NCI-H345 (cell line): ENCODE measurements at regions not wholly inside any gene's neighbourhood (a gene's known extent, or its start where the extent isn't known, plus 50 kb on each side); places are given as distances from the start of the nearest gene placed in this dataset.

Experiments used
- DNase-seq: peaks from one replicate; lab custom pipeline; 2025; lab: John Stamatoyannopoulos, UW

DNA sequence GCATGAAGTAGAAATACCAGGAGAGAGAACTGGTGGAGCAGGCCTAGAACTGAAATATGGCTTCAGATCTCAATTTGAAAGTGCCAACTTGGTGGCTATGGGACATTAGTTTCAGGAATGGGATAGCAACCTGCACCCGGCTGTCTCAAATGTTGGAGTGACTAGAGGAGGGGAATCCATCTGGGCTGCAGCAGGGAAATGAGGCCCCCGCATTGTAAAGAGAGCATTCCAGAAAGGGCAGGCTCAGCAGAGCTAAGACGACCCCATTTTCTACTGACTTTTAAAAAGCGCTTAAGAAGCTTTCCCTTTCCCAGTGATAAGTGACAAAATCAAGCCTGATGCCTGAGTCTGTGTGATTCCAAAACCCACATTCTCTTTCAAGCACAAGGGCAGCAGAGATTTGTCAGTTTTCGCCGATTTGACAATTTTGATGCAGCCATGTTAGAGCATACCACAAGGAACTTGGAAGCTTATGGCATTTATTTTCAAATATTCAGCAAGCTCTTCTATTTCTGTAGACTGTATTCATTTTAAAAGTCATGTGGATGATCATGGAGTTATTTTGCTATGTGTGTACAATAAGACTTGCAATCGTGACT lies 119.8 kb upstream of the ARHGAP28 start:
- no peak for DNase-seq

DNA sequence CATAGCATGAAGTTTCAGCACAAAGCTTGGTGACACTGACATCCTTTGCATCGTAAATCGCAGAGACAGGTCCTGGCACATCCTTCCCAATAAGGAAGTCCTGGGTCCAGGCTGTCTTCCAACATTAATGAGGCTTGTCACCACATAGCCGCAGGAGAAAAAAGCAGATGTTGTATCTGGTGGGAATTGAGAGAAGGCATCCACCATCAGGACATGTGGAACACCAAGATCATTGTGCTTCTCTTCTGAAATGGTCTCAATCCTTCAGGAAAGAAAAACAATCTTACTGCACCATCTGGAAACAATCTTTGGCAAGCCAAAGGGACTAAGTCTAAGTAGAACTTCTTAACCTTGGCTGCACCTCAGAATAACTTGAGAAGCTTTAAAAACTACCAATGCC lies 119.0 kb upstream of the ARHGAP28 start:
- no peak for DNase-seq

DNA sequence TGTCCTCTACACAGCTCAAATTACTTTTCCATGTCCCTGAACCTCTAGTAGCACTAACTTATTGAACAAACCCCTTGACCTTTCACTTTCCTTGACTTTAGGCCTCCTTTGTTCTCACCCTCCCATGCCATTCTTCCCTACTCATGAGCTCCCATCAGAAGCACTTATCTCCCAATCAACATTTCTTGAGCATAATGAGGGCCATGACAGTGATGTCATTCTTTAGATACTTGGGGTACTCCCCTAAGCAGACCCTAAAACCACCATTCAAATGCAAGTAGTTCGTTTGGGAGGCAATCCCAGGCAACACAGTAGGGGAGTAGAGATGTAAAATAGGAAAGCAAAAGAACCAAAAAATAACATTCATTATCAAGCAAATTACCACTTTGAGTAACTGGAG lies 115.9 kb upstream of the ARHGAP28 start:
- DNase-seq: no peak

DNA sequence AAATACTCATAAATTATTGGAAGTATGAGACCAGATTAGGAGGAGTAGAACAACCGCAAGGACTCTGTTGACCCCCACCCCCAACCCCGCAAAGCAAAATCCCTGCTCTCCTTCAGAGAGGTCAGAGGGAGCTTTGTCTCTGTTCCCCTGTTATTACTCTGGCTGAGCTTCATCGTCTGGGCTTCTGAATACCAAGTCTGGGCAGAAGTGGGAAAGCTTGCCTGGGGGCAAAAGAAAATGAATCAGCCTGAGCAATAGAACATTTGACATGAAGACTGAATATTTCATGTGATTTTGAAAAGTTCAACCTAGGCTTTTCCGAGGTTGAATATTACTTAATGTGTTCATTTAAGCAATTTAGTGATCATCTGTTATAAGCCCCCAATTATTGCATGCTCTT lies 114.6 kb upstream of the ARHGAP28 start:
- no peak for DNase-seq

GRCh38 chr18:6616981-6617380 lies 112.5 kb upstream of the ARHGAP28 start:
- DNase-seq: no peak

GRCh38 chr18:6621437-6621836 lies 108.1 kb upstream of the ARHGAP28 start:
- no peak for DNase-seq

- DNase-seq: no peak
Observed at GRCh38 chr18:6623278-6623677, 106.2 kb upstream of the ARHGAP28 start.

DNA sequence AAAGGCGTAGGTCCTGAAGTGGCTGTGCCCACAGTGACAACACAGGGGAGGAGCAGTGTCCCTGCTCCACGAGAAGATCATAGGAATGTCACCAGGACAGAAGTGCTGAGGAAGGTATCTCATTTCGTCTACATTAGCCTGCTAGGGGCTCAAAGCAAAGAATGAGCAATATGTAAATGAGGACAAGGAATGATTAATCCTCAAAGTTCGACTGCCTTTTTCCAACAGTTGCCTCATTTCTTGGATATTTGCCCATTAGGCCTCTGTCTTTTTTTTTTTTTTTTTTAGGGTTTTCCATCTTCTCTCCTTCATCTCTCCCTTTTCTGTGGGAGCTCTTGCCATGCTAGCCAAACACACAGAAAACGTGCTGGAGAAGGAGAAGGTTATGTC lies 105.2 kb upstream of the ARHGAP28 start:
- no peak for DNase-seq

GRCh38 chr18:6624661-6625311 lies 104.7 kb upstream of the ARHGAP28 start:
- DNase-seq: no peak

DNA sequence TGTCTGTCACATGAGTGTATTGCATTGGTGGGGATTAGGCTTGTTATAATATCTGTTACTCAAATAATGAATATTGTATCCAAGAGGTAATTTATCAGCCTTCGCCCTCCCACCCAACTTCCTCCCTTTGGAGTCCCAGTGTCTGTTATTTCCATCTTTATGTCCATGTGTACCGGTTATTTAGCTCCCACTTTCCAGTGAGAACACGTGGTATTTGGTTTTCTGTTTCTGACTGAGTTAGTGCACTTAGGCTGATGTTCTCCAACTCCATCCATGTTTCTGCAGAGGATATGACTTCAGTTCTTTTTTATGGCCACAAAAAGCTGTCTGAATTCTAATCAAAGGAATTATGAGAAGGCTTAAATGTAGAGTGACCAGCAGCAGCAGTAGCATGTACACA lies 104.0 kb upstream of the ARHGAP28 start:
- no peak for DNase-seq

DNA sequence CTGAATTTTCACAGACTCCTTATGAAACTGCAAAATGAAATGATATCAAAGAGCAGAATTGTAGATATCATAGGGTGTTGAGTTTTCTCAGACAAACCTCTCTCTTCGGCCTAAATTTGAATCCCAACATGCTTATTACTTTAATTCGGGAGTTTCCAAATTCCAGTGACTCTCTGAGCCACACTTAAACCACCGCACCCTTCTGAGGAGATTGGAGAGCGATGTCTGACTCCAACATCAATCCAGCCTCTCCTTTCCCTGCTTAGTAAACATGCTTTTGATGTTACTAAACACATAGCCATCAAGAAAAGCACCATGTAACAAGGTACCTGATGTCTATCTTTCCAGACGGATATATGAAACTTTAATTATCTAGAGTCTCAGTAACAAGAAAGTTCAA lies 103.1 kb upstream of the ARHGAP28 start:
- DNase-seq: no peak

- no peak for DNase-seq
Observed at GRCh38 chr18:6627645-6628044, 101.9 kb upstream of the ARHGAP28 start.

GRCh38 chr18:6628187-6628586 lies 101.3 kb upstream of the ARHGAP28 start:
- DNase-seq: no peak

DNA sequence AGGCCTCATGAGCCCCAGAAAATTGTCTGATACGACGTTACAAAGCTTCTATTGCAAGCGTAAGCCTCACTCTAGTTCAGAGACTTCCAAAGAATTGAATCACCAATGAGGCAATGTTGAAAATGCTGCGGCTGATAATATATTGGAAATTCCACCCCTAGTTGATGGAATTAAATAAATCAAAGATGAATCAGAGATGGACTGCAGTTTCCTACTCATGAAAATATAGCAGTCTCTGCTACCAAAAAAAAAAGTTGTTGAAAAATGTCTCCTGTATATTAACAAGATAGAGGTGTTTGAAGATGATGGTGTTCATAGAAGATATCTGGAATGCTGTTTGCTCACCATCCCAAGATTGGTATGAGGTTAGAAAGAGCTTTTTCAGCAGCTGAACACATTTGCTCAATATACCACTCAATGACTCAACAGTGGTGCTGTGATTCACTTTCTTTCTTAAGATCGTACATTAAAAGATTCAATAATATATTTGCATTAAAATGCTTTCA lies 99.8 kb upstream of the ARHGAP28 start:
- DNase-seq: no peak

- peak; percentile 82 for DNase-seq
Observed at GRCh38 chr18:6633310-6633709, 96.2 kb upstream of the ARHGAP28 start.

- DNase-seq: no peak
Observed at GRCh38 chr18:6636091-6636490, 93.4 kb upstream of the ARHGAP28 start.

DNA sequence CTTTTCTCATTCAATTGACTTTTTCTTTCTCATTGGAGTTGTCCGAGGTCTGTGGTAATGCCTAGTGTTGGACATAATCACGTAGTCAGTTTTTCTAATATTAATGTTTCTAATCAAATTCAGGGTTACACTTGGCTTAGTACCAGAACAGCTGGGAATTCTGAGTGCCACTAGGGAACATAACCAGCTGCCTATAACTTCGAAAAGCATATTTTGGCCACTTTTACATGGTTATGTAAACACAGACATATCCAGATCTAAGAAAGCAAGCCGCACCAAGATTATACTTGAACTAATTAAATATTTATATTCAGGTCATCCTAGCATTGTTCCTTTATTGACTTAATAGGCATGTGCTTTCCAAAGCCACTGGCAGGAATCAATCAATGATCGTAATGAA lies 91.1 kb upstream of the ARHGAP28 start:
- DNase-seq: no peak

- DNase-seq: no peak
Observed at GRCh38 chr18:6639305-6639704, 90.2 kb upstream of the ARHGAP28 start.

DNA sequence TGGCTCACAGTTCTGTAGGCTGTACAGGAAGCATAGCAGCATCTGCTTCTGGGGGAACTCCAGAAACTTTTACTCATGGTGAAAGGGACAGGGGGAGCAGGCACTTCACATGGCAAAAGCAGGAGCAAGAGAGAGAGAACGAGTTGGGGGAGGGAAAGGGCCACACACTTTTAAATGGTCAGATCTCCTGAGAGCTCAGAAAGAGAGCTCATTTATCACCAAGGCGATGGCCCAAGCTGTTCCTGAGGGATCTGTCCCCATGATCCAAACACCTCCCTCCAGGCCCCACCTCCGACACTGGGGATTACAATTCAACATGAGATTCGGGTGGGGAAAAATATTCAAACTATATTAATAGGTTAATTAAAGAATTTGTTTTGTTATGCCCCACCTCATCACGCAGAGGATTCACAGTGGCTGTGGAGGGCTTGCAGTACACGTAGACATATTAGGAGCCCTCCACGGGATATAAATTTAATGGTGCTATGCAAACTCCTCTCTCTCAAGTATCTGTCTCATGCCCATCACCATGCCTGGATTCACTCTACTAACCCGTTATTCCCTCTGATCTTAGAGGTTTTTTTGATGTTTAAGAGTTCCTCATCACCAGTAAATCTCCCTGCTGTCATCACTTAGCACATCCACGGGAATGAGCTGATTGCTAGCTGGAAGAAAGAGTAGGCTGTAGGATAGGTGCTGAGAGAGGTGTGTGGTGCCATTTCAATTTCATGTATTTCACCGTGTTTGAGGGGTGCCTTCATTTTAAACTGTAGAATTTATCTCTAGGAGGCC lies 84.5 kb upstream of the ARHGAP28 start:
- DNase-seq: no peak

DNA sequence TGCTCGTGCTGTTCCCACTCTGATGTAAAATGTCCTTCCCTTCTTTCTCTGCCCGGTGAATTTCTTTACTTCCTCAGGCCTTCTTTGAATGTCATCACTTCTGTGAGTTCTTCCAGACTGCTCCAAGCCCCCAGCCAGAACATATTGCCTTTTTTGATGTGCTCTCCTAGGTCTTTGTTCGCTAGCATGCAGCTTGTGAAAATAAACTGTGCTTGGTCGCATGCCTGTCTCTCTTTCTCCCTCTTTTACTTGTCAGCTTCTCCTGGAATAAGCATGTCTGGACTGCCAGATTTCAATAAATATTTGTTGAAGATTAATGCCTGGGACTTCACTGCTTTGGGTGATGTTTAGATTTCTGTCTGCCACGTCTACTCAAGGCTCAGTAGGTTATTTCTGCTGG lies 82.7 kb upstream of the ARHGAP28 start:
- no peak for DNase-seq

DNA sequence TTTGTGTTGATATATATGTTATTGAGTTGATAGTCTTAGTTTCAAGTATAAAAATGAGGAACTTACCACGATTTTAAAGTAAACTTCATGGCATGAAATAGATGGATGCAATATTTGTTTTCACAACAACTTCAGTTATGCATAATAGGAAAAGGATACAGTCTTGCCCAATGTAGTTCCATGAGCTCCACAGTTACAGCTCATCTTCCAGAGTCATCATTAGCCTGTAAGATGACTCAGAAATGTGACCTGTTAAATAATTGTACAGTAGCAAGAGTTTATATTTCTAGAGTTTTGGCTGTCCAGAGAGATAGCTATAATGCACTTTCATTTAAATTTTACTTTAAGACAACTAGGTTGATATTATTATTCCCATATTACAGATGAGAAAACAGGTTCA lies 80.9 kb upstream of the ARHGAP28 start:
- no peak for DNase-seq

DNA sequence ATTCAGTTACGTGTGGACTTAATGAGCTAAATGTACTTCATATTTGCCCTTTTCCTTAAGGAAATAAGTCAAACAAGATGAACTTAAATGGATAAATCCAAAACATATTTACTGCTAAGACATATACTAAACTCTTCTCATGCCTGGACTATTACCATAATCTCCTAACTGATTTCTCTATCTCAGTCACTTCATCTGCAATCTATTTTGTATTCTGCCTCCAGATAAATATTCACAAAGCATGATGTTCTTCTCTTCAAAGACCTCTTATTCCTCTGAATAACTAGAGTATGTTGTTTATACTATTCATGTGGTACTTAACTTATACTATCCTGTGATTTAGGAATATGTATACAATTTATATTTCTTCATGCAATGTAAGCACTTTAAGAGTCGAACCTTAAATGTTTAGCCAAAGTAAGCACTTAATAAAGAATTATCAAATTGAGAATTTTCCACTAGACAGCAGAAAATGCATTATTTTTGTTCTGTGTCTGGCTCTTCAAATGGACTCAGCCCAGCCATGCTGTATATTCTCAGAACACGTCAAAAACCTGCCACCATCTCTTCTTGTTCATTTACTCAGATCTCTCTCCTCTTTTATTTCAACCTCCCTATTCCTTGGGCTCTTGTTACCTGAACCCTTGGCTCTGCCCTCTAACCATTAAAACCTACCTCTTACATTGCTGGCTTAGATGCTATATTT lies 79.9 kb upstream of the ARHGAP28 start:
- DNase-seq: no peak

DNA sequence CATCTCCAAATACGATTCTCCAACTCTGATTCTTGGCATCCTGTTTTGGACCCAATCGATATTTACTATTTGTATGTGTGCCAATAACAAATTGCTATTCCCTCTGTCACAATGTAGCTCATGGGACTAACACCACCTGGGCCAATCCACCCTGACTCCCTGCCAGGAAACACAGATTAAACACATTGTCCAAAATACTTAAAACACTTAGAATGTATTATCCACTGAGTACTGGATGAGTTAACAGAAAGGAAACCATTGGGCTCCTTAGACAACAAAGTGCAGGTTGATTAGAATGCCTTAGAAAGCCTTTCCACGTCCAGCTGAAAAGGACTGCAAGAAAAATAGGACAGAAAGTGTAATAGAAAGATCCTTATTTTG lies 79.4 kb upstream of the ARHGAP28 start:
- peak; percentile 68 for DNase-seq
